Muscle layer of colon (tissue), 2 donors: ENCODE measurements at regions not wholly inside any gene's neighbourhood (a gene's known extent, or its start where the extent isn't known, plus 50 kb on each side); places are given as distances from the start of the nearest gene placed in this dataset.

Experiments
- H3K27ac ChIP-seq: one replicate; pipeline ENCODE4 v1.7.0; 2013; ENCODE audit warnings: low read depth, mild to moderate bottlenecking, low read length, moderate library complexity
- H3K27me3 ChIP-seq, 2 donors: one replicate each; pipeline ENCODE4 v1.7.0; 2013; ENCODE audit warnings: low read length in 2 of 2, mild to moderate bottlenecking in 2 of 2; ENCODE audit not compliant: insufficient read depth in 2 of 2, control insufficient read depth in 1 of 2
- H3K36me3 ChIP-seq: one replicate; pipeline ENCODE4 v1.7.0; 2013; ENCODE audit warnings: mild to moderate bottlenecking, low read length; ENCODE audit not compliant: insufficient read depth
- H3K4me1 ChIP-seq: one replicate; pipeline ENCODE4 v1.7.0; 2013; ENCODE audit warnings: mild to moderate bottlenecking, low read length; ENCODE audit not compliant: insufficient read depth
- H3K4me3 ChIP-seq, 2 donors: one replicate each; pipeline ENCODE4 v1.7.0; 2013; ENCODE audit warnings: low read length in 2 of 2, low read depth in 1 of 2, mild to moderate bottlenecking in 1 of 2, moderate library complexity in 1 of 2
- H3K9ac ChIP-seq: one replicate; pipeline ENCODE4 v1.7.0; 2013; ENCODE audit warnings: low read length
- H3K9me3 ChIP-seq: one replicate; pipeline ENCODE4 v1.7.0; 2013; ENCODE audit warnings: mild to moderate bottlenecking, low read length
- donor health status: abdominal sarcoma.
- donor health status: Adenocarcinoma of cecum.

GRCh38 chr4:107117726-107118125 is 81.6 kb upstream of the DKK2 start:
- Histone ChIP-seq H3K27ac (no peak overlapping the region), H3K27me3 (no peaks in the 10 kb centered on the region), H3K9me3 (no peaks in the 10 kb centered on the region), H3K4me1 (peaks cover 4% of the 10 kb centered on the region), H3K9ac (no peak overlapping the region), H3K36me3 (no peaks in the 10 kb centered on the region), H3K4me3 (no peak overlapping the region)

- Histone ChIP-seq H3K9ac (no peak overlapping the region), H3K27ac (no peak overlapping the region), H3K36me3 (no peaks in the 10 kb centered on the region), H3K27me3 (no peaks in the 10 kb centered on the region), H3K9me3 (no peaks in the 10 kb centered on the region), H3K4me1 (no peaks in the 10 kb centered on the region), H3K4me3 (no peak overlapping the region)
These were observed 79.2 kb upstream of the DKK2 start for GRCh38 chr4:107115185-107115847.

- Histone ChIP-seq H3K27me3 (no peaks in the 10 kb centered on the region), H3K4me3 (no peak overlapping the region), H3K9ac (no peak overlapping the region), H3K9me3 (no peaks in the 10 kb centered on the region), H3K36me3 (no peaks in the 10 kb centered on the region), H3K4me1 (no peaks in the 10 kb centered on the region), H3K27ac (no peak overlapping the region)
These were observed 77.9 kb upstream of the DKK2 start for GRCh38 chr4:107114059-107114458.

GRCh38 chr4:107098401-107098800 is 62.3 kb upstream of the DKK2 start:
- H3K4me1 ChIP-seq: no peaks in the 10 kb centered on the region

GRCh38 chr4:107094976-107095375 is 58.9 kb upstream of the DKK2 start:
- H3K27me3 ChIP-seq: no peaks in the 10 kb centered on the region
- H3K27ac ChIP-seq: no peak overlapping the region
- H3K4me1 ChIP-seq: no peaks in the 10 kb centered on the region
- peaks cover 5% of the 10 kb centered on the region for H3K9me3 ChIP-seq
- no peak overlapping the region for H3K9ac ChIP-seq
- no peaks in the 10 kb centered on the region for H3K36me3 ChIP-seq
- no peak overlapping the region for H3K4me3 ChIP-seq

More at GRCh38 chr4:107098401-107098800, 62.3 kb upstream of the DKK2 start:
- no peak overlapping the region for H3K4me3 ChIP-seq
- H3K36me3 ChIP-seq: no peaks in the 10 kb centered on the region
- H3K27me3 ChIP-seq: no peaks in the 10 kb centered on the region
- no peak overlapping the region for H3K9ac ChIP-seq
- H3K27ac ChIP-seq: no peak overlapping the region
- H3K9me3 ChIP-seq: no peaks in the 10 kb centered on the region

GRCh38 chr4:107094332-107094731 is 58.2 kb upstream of the DKK2 start:
- Histone ChIP-seq H3K9ac (no peak overlapping the region), H3K27ac (no peak overlapping the region), H3K27me3 (no peaks in the 10 kb centered on the region), H3K9me3 (peaks cover 5% of the 10 kb centered on the region), H3K4me3 (no peak overlapping the region), H3K36me3 (no peaks in the 10 kb centered on the region), H3K4me1 (no peaks in the 10 kb centered on the region)
